HEK293 (cell line): ENCODE measurements at regions not wholly inside any gene's neighbourhood (a gene's known extent, or its start where the extent isn't known, plus 50 kb on each side); places are given as distances from the start of the nearest gene placed in this dataset.

Source experiments
- CTCF ChIP-seq: fragments of 450-650 bp; formaldehyde crosslinking; IDR thresholded peaks from 2 replicates; pipeline ENCODE4 v1.5.1; 2016; ENCODE audit warnings: missing biosample characterization, missing genetic modification characterization
- INSM2 ChIP-seq: fragments of 450-650 bp; formaldehyde crosslinking; IDR thresholded peaks from 2 replicates; pipeline ENCODE4 v1.5.1; 2016; ENCODE audit warnings: missing biosample characterization, missing genetic modification characterization
- PRDM4 ChIP-seq: fragments of 450-650 bp; formaldehyde crosslinking; IDR thresholded peaks from 2 replicates; pipeline ENCODE4 v1.5.1; 2017; ENCODE audit warnings: missing biosample characterization, missing genetic modification characterization

- no peak for TF ChIP-seq PRDM4 (tag by site-specific recombination)
- no peak for TF ChIP-seq INSM2 (tag by site-specific recombination)
- TF ChIP-seq CTCF (tag by site-specific recombination): no peak
Observed at GRCh38 chr4:83961575-83961974, 425.7 kb downstream of the GPAT3 start.
